Left lung (tissue), 4 donors: ENCODE measurements at regions not wholly inside any gene's neighbourhood (a gene's known extent, or its start where the extent isn't known, plus 50 kb on each side); places are given as distances from the start of the nearest gene placed in this dataset.
"Not testable (repeated sequence)": the region's sequence is repeated elsewhere in the genome, so short reads cannot be mapped to it uniquely, and the experiment has no call there.

Experiments used
- ATAC-seq: fragments of 200-7000 bp; cut with Tn5 transposase; one replicate; pipeline ENCODE4 v1.9.1; 2020; ENCODE audit warnings: moderate library complexity
- DNase-seq, 4 donors: peaks; one replicate each; pipeline ENCODE4 v3.0.0-alpha.2; 2013 to 2020
- H3K27ac ChIP-seq, 2 donors: fragments of 200-600 bp; sonication (generic) in 1 of 2; one replicate each; pipeline versions ENCODE4 v1.5.0 to v1.8.0; 2020 to 2021
- H3K27me3 ChIP-seq, 2 donors: fragments of 200-600 bp; sonication (generic) in 1 of 2; one replicate each; pipeline versions ENCODE4 v1.5.0 to v1.8.0; 2020 to 2021
- H3K36me3 ChIP-seq, 2 donors: fragments of 200-600 bp; sonication (generic) in 1 of 2; one replicate each; pipeline versions ENCODE4 v1.5.0 to v1.8.0; 2020 to 2021
- H3K4me1 ChIP-seq, 2 donors: fragments of 200-600 bp; one replicate each; pipeline ENCODE4 v1.8.0; 2021
- H3K4me3 ChIP-seq, 2 donors: fragments of 200-600 bp; sonication (generic) in 1 of 2; one replicate each; pipeline versions ENCODE4 v1.5.0 to v1.8.0; 2020 to 2021; ENCODE audit warnings: mild to moderate bottlenecking in 1 of 2
- H3K9me3 ChIP-seq, 2 donors: fragments of 200-600 bp; sonication (generic) in 1 of 2; one replicate each; pipeline versions ENCODE4 v1.5.0 to v1.8.0; 2020 to 2021
- intact Hi-C, 2 donors: fragments of 100-400 bp; cut with DNase I; formaldehyde crosslinking; loops; one replicate each; pipeline versions ENCODE4 v1.11.2 to v1.14.2; 2022
- TF ChIP-seq, protein P1 (sequence below), 2 donors: fragments of 200-600 bp; sonication (generic) in 1 of 2; IDR thresholded peaks; one replicate each; pipeline versions ENCODE4 v1.5.0 to v1.8.0; 2021; ENCODE audit warnings: antibody characterized with exemption in 2 of 2
- donor health status: DM: no; HTN: yes; CAD: no.
- donor health status: DM: no; HTN: no; CAD: no.

DNA sequence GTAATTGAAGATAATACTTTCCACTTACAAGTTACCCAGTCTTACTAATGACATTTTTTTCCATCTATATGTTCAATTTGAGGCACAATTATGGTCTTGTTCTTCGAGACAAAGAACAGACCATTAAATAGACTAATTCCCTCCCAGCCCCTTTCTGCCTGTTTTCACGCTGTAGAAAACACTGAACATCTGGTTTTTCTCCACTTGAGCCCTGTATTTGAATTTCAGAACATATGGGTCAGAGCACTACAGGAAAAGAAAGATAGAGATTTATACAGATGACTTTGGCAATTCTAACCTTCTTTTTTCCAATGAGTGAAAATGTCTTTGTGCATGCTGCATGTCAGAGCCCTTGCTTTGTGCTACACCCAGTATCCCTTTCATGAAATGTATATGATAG, 506.9 kb downstream of the LRRC70 start:
- H3K9me3 ChIP-seq: peaks cover 0 to 2% of the 10 kb centered on the region in 2 donors
- H3K27me3 ChIP-seq: no peaks in the 10 kb centered on the region
- no peak for ATAC-seq
- no peak overlapping the region for H3K4me3 ChIP-seq
- H3K4me1 ChIP-seq: no peaks in the 10 kb centered on the region
- intact Hi-C loops: no loop called here
- no peak overlapping the region for H3K27ac ChIP-seq
- DNase-seq: peak in 1 of 4 donors; percentile 16
- TF ChIP-seq, protein P1, sequence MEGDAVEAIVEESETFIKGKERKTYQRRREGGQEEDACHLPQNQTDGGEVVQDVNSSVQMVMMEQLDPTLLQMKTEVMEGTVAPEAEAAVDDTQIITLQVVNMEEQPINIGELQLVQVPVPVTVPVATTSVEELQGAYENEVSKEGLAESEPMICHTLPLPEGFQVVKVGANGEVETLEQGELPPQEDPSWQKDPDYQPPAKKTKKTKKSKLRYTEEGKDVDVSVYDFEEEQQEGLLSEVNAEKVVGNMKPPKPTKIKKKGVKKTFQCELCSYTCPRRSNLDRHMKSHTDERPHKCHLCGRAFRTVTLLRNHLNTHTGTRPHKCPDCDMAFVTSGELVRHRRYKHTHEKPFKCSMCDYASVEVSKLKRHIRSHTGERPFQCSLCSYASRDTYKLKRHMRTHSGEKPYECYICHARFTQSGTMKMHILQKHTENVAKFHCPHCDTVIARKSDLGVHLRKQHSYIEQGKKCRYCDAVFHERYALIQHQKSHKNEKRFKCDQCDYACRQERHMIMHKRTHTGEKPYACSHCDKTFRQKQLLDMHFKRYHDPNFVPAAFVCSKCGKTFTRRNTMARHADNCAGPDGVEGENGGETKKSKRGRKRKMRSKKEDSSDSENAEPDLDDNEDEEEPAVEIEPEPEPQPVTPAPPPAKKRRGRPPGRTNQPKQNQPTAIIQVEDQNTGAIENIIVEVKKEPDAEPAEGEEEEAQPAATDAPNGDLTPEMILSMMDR (IDR thresholded peaks at IDR 0.05): no peak
- H3K36me3 ChIP-seq: no peaks in the 10 kb centered on the region

GRCh38 chr5:63083689-63084088, 505.1 kb downstream of the LRRC70 start:
- intact Hi-C loops, H3K4me1 ChIP-seq, H3K27me3 ChIP-seq, H3K27ac ChIP-seq, H3K36me3 ChIP-seq, H3K9me3 ChIP-seq, ATAC-seq, H3K4me3 ChIP-seq: not testable (repeated sequence)
- DNase-seq: peak in 1 of 4 donors; percentile 54

GRCh38 chr5:63081402-63081801, 502.8 kb downstream of the LRRC70 start:
- Histone ChIP-seq H3K4me3 (no peak overlapping the region), H3K4me1 (no peaks in the 10 kb centered on the region), H3K36me3 (no peaks in the 10 kb centered on the region), H3K9me3 (no peaks in the 10 kb centered on the region), H3K27me3 (no peaks in the 10 kb centered on the region), H3K27ac (no peak overlapping the region)
- no peak for DNase-seq
- no peak for ATAC-seq
- intact Hi-C loops: no loop called here
- TF ChIP-seq, protein P1 (IDR thresholded peaks at IDR 0.05): no peak

DNA sequence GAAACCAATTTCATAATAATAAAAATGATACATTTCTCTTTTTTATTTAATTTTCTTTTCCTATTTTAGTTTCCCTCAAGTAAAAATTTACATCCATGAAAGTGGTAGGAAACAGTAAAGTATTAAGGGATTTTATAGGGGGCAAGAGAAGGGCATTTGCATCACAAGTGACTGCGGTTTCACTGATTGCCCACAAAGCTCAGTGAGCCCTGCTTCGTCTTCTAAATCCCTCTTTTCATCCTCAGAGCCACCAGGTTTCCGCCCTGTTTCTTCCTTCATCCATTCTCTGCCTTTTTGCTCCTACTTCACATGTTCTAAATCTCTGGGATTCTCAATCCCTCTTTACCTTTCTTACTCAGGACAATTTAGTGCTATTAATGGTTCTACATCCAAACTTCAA, 491.4 kb downstream of the LRRC70 start:
- H3K4me3 ChIP-seq: no peak overlapping the region
- intact Hi-C loops: no loop called here
- DNase-seq (no peak), ATAC-seq (no peak)
- H3K9me3 ChIP-seq: no peaks in the 10 kb centered on the region
- no peaks in the 10 kb centered on the region for H3K36me3 ChIP-seq
- H3K27ac ChIP-seq: no peak overlapping the region
- no peaks in the 10 kb centered on the region for H3K27me3 ChIP-seq
- no peaks in the 10 kb centered on the region for H3K4me1 ChIP-seq
- TF ChIP-seq, protein P1 (IDR thresholded peaks at IDR 0.05): no peak

- H3K27me3 ChIP-seq: no peaks in the 10 kb centered on the region
- intact Hi-C loops: no loop called here
- no peak overlapping the region for H3K27ac ChIP-seq
- TF ChIP-seq, protein P1 (IDR thresholded peaks at IDR 0.05): no peak
- no peak overlapping the region for H3K4me3 ChIP-seq
- ATAC-seq: peak; percentile 63
- peaks cover 0 to 3% of the 10 kb centered on the region in 2 donors for H3K4me1 ChIP-seq
- peaks cover 0 to 3% of the 10 kb centered on the region in 2 donors for H3K9me3 ChIP-seq
- DNase-seq: no peak
- H3K36me3 ChIP-seq: no peaks in the 10 kb centered on the region
Observed at GRCh38 chr5:63055421-63055820, 476.8 kb downstream of the LRRC70 start.

DNA sequence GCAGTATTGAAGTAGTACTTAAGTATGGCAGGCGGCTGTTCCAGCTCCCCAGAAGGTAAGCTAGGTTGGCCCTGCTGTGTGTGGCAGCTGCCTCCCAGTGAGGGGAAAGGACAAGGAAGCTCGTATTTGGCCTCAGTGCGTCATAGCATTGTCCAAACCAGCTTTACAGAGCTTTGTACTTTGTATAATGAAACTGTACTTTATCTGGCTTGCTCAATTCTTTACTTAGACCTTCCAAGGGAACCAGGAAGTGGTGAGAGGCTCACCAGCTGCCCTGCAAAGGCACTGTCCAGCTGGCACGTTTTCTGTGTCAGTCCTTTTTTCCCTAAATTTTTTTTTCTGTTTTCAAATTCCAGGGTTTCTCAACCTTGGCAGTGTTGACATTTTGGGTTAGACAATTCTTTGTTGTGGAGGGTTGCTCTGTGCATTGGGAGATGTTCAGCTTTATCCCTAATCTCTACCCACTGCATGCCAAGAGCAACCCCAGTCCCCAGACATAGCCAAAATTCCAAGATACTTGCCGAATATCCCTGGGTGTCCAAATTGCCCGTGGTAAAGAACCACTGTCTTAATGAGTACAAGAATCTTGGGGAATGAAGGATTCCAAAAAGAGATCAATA, 474.5 kb downstream of the LRRC70 start:
- DNase-seq (peak in 3 of 4 donors; percentile 33 to 67 (median 36)), ATAC-seq (peak; percentile 80)
- no peak overlapping the region for H3K4me3 ChIP-seq
- peaks cover 0 to 3% of the 10 kb centered on the region in 2 donors for H3K9me3 ChIP-seq
- peaks cover 0 to 3% of the 10 kb centered on the region in 2 donors for H3K4me1 ChIP-seq
- TF ChIP-seq, protein P1 (IDR thresholded peaks at IDR 0.05): no peak
- peak overlapping the region; percentile 6 to 42 for H3K27ac ChIP-seq
- no peaks in the 10 kb centered on the region for H3K27me3 ChIP-seq
- H3K36me3 ChIP-seq: no peaks in the 10 kb centered on the region
- intact Hi-C loops: no loop called here
